ENCODE measurements at regions not wholly inside any gene's neighbourhood (a gene's known extent, or its start where the extent isn't known, plus 50 kb on each side); places are given as distances from the start of the nearest gene placed in this dataset.

GRCh38 chr11:123292647-123293046 is 97.6 kb upstream of the CLMP start:
- no peaks in the 10 kb centered on the region for H3K9me3 Mint-ChIP-seq (ENCODE audit: low read depth, unreplicated experiment)
- peaks cover 34% of the 10 kb centered on the region for H3K27me3 Mint-ChIP-seq (ENCODE audit: unreplicated experiment)
- no peaks in the 10 kb centered on the region for H3K4me1 Mint-ChIP-seq (ENCODE audit: low read depth, unreplicated experiment)
- CTCF ChIA-PET: no interaction called here
- intact Hi-C loops (cut with micrococcal nuclease; ENCODE audit: unreplicated experiment): no loop called here
- H3K27ac Mint-ChIP-seq (ENCODE audit: unreplicated experiment): no peak overlapping the region
- no TSS peak for BruUV-seq (replicated peaks)
- TF ChIP-seq CTCF (IDR thresholded peaks at IDR 0.05; ENCODE audit: unreplicated experiment): no peak
- H3K36me3 Mint-ChIP-seq (ENCODE audit: insufficient read depth, unreplicated experiment): no peaks in the 10 kb centered on the region
- no peak for DNase-seq
- H3K4me3 Mint-ChIP-seq (ENCODE audit: low read depth, unreplicated experiment): no peak overlapping the region

- no peaks in the 10 kb centered on the region for H3K4me1 Mint-ChIP-seq (ENCODE audit: low read depth, unreplicated experiment)
- no peak overlapping the region for H3K4me3 Mint-ChIP-seq (ENCODE audit: low read depth, unreplicated experiment)
- H3K36me3 Mint-ChIP-seq (ENCODE audit: insufficient read depth, unreplicated experiment): no peaks in the 10 kb centered on the region
- intact Hi-C loops (cut with micrococcal nuclease; ENCODE audit: unreplicated experiment): no loop called here
- CTCF ChIA-PET: interaction anchor here (0.6 kb wide), 1 partner anchor 183 kb away, joined by 3 read pairs; no protein-coding TSS in a partner anchor
- H3K9me3 Mint-ChIP-seq (ENCODE audit: low read depth, unreplicated experiment): no peaks in the 10 kb centered on the region
- no TSS peak for BruUV-seq (replicated peaks)
- DNase-seq: no peak
- H3K27me3 Mint-ChIP-seq (ENCODE audit: unreplicated experiment): peaks cover 35% of the 10 kb centered on the region
- TF ChIP-seq CTCF (IDR thresholded peaks at IDR 0.05; ENCODE audit: unreplicated experiment): no peak
- no peak overlapping the region for H3K27ac Mint-ChIP-seq (ENCODE audit: unreplicated experiment)
Measured at GRCh38 chr11:123291201-123291869, 96.3 kb upstream of the CLMP start.

GRCh38 chr11:123286761-123287160 is 91.7 kb upstream of the CLMP start:
- H3K27me3 Mint-ChIP-seq (ENCODE audit: unreplicated experiment): peaks cover 67% of the 10 kb centered on the region
- no peak for DNase-seq
- CTCF ChIA-PET: no interaction called here
- no peak overlapping the region for H3K27ac Mint-ChIP-seq (ENCODE audit: unreplicated experiment)
- H3K4me1 Mint-ChIP-seq (ENCODE audit: low read depth, unreplicated experiment): no peaks in the 10 kb centered on the region
- no TSS peak for BruUV-seq (replicated peaks)
- no peak for TF ChIP-seq CTCF (IDR thresholded peaks at IDR 0.05; ENCODE audit: unreplicated experiment)
- no peak overlapping the region for H3K4me3 Mint-ChIP-seq (ENCODE audit: low read depth, unreplicated experiment)
- intact Hi-C loops (cut with micrococcal nuclease; ENCODE audit: unreplicated experiment): no loop called here
- no peaks in the 10 kb centered on the region for H3K36me3 Mint-ChIP-seq (ENCODE audit: insufficient read depth, unreplicated experiment)
- H3K9me3 Mint-ChIP-seq (ENCODE audit: low read depth, unreplicated experiment): no peaks in the 10 kb centered on the region

GRCh38 chr11:123286255-123286654 is 91.2 kb upstream of the CLMP start:
- CTCF ChIA-PET: no interaction called here

More at GRCh38 chr11:123286255-123286654, 91.2 kb upstream of the CLMP start:
- no peak overlapping the region for H3K4me3 Mint-ChIP-seq (ENCODE audit: low read depth, unreplicated experiment)
- H3K36me3 Mint-ChIP-seq (ENCODE audit: insufficient read depth, unreplicated experiment): no peaks in the 10 kb centered on the region
- H3K27me3 Mint-ChIP-seq (ENCODE audit: unreplicated experiment): peaks cover 67% of the 10 kb centered on the region
- no TSS peak for BruUV-seq (replicated peaks)
- H3K27ac Mint-ChIP-seq (ENCODE audit: unreplicated experiment): no peak overlapping the region
- no peaks in the 10 kb centered on the region for H3K9me3 Mint-ChIP-seq (ENCODE audit: low read depth, unreplicated experiment)
- no peak for DNase-seq
- TF ChIP-seq CTCF (IDR thresholded peaks at IDR 0.05; ENCODE audit: unreplicated experiment): no peak
- intact Hi-C loops (cut with micrococcal nuclease; ENCODE audit: unreplicated experiment): no loop called here
- H3K4me1 Mint-ChIP-seq (ENCODE audit: low read depth, unreplicated experiment): no peaks in the 10 kb centered on the region
